H1 (cell line): ENCODE measurements at regions not wholly inside any gene's neighbourhood (a gene's known extent, or its start where the extent isn't known, plus 50 kb on each side); places are given as distances from the start of the nearest gene placed in this dataset.

Source experiments
- CTCF ChIA-PET: fragments of 300-600 bp; sonication (Branson Sonifier 250); formaldehyde crosslinking; loops from one replicate; lab custom pipeline; 2021; ENCODE audit not compliant: partially characterized antibody; lab: Charles Lee
- POLR2A ChIA-PET: fragments of 300-600 bp; sonication (Branson Sonifier 250); formaldehyde crosslinking; loops from one replicate; lab custom pipeline; 2021; ENCODE audit warnings: inconsistent platforms; ENCODE audit not compliant: partially characterized antibody; lab: Charles Lee
- DNase-seq, 2 experiments: peaks; one replicate each; pipeline versions ENCODE4 v3.0.0 to v3.0.0-alpha.2; 2010 to 2022; ENCODE audit warnings: low spot score in 2 of 2, low read depth in 1 of 2, mixed read lengths in 1 of 2
- FAIRE-seq: peaks from 2 replicates; lab custom pipeline; 2011; peaks lifted over from hg19 to GRCh38; lab: Jason Lieb, UNC
- H2AFZ ChIP-seq: 2 replicates; pipeline ENCODE4 v1.8.1; 2012; ENCODE audit warnings: low read length, inconsistent platforms
- H2AK5ac ChIP-seq: 2 replicates; pipeline ENCODE4 v1.6.1; 2013; ENCODE audit warnings: low read depth, low read length
- H2BK120ac ChIP-seq: replicated peaks from 2 replicates; pipeline ENCODE3; 2013; ENCODE audit warnings: low read depth, low read length, inconsistent platforms
- H2BK12ac ChIP-seq: 2 replicates; pipeline ENCODE4 v1.6.1; 2013; ENCODE audit warnings: low read depth, low read length
- H2BK15ac ChIP-seq: 2 replicates; pipeline ENCODE4 v1.6.1; 2013; ENCODE audit warnings: low read length
- H2BK20ac ChIP-seq: 2 replicates; pipeline ENCODE4 v1.6.1; 2013; ENCODE audit warnings: low read length
- H2BK5ac ChIP-seq: 2 replicates; pipeline ENCODE4 v1.6.1; 2013; ENCODE audit warnings: low read depth, low read length
- H3K14ac ChIP-seq: 2 replicates; pipeline ENCODE4 v1.6.1; 2013; ENCODE audit warnings: inconsistent platforms; ENCODE audit not compliant: insufficient read length
- H3K18ac ChIP-seq: 2 replicates; pipeline ENCODE4 v1.6.1; 2013; ENCODE audit warnings: low read length; ENCODE audit errors: extremely low read depth
- H3K23ac ChIP-seq: 2 replicates; pipeline ENCODE4 v1.6.1; 2013; ENCODE audit warnings: inconsistent platforms; ENCODE audit not compliant: insufficient read length
- H3K23me2 ChIP-seq: 2 replicates; pipeline ENCODE4 v1.6.1; 2013; ENCODE audit warnings: low read depth, low read length
- H3K27ac ChIP-seq: 2 replicates; pipeline ENCODE4 v1.6.1; 2011; ENCODE audit warnings: low read depth, low read length, inconsistent platforms
- H3K27me3 ChIP-seq, 4 experiments: replicated peaks in 1 of 4; 1 replicate in 1 of 4; 2 replicates in 3 of 4; pipeline versions ENCODE4 v1.6.1 to v1.8.1; 2011 to 2013; ENCODE audit warnings: low read length in 3 of 4, mild to moderate bottlenecking in 3 of 4, inconsistent platforms in 2 of 4, mixed read lengths in 2 of 4, moderate library complexity in 1 of 4; ENCODE audit not compliant: control insufficient read depth in 3 of 4, insufficient read depth in 3 of 4; ENCODE audit errors: extremely low read depth in 1 of 4
- H3K36me3 ChIP-seq, 4 experiments: 2 replicates each; pipeline versions ENCODE4 v1.6.1 to v1.8.1; 2011 to 2013; ENCODE audit warnings: mild to moderate bottlenecking in 4 of 4, low read length in 3 of 4, moderate library complexity in 2 of 4, control low read depth in 1 of 4, inconsistent platforms in 1 of 4; ENCODE audit not compliant: insufficient read depth in 4 of 4, control insufficient read depth in 2 of 4
- H3K4ac ChIP-seq: replicated peaks from 2 replicates; pipeline ENCODE3; 2013; ENCODE audit warnings: low read length, low read depth, mixed read lengths, inconsistent platforms; ENCODE audit not compliant: insufficient read length
- H3K4me1 ChIP-seq, 4 experiments: replicated peaks in 1 of 4; 1 replicate in 1 of 4; 2 replicates in 3 of 4; pipeline versions ENCODE4 v1.6.1 to v1.8.1; 2011 to 2013; ENCODE audit warnings: low read length in 3 of 4, inconsistent platforms in 2 of 4, mixed read lengths in 1 of 4; ENCODE audit not compliant: insufficient read depth in 4 of 4, control insufficient read depth in 3 of 4
- H3K4me2 ChIP-seq, 2 experiments: 2 replicates each; pipeline versions ENCODE4 v1.6.1 to v1.8.1; 2011 to 2013; ENCODE audit warnings: low read depth in 2 of 2, low read length in 2 of 2, control low read depth in 1 of 2, inconsistent platforms in 1 of 2, mild to moderate bottlenecking in 1 of 2; ENCODE audit not compliant: insufficient read depth in 1 of 2
- H3K4me3 ChIP-seq, 4 experiments: fragments of 200-600, 300-600 bp in 1 of 4; sonication (generic), shearing (Covaris generic), sonication (Bioruptor Twin) in 1 of 4; 2 replicates each; pipeline versions ENCODE4 v1.5.1 to v1.8.1; 2011 to 2016; ENCODE audit warnings: low read length in 4 of 4, low read depth in 3 of 4, control low read depth in 2 of 4, inconsistent platforms in 2 of 4, mild to moderate bottlenecking in 2 of 4, mixed read lengths in 1 of 4, moderate library complexity in 1 of 4; ENCODE audit not compliant: insufficient read depth in 2 of 4; ENCODE audit errors: extremely low read depth in 1 of 4
- H3K56ac ChIP-seq: replicated peaks from 2 replicates; pipeline ENCODE3; 2013; ENCODE audit warnings: low read depth, mild to moderate bottlenecking, mixed read lengths, low read length, inconsistent platforms; ENCODE audit not compliant: insufficient read length
- H3K79me1 ChIP-seq: 2 replicates; pipeline ENCODE4 v1.6.1; 2013; ENCODE audit warnings: low read depth, low read length, control low read depth
- H3K79me2 ChIP-seq, 2 experiments: 2 replicates each; pipeline versions ENCODE4 v1.6.1 to v1.8.1; 2012 to 2013; ENCODE audit warnings: low read length in 2 of 2, mild to moderate bottlenecking in 2 of 2, inconsistent platforms in 1 of 2; ENCODE audit not compliant: insufficient read depth in 2 of 2, control insufficient read depth in 1 of 2
- H3K9ac ChIP-seq, 4 experiments: replicated peaks in 1 of 4; 1 replicate in 1 of 4; 2 replicates in 3 of 4; pipeline versions ENCODE4 v1.6.1 to v1.8.1; 2011 to 2013; ENCODE audit warnings: low read depth in 3 of 4, low read length in 3 of 4, control low read depth in 2 of 4, mild to moderate bottlenecking in 2 of 4, moderate library complexity in 2 of 4, inconsistent platforms in 1 of 4; ENCODE audit errors: extremely low read depth in 1 of 4
- H3K9me3 ChIP-seq, 2 experiments: 2 replicates each; pipeline versions ENCODE4 v1.6.1 to v1.8.1; 2012 to 2013; ENCODE audit warnings: mild to moderate bottlenecking in 2 of 2, moderate library complexity in 2 of 2, control low read depth in 1 of 2, inconsistent platforms in 1 of 2, low read depth in 1 of 2, low read length in 1 of 2, mixed read lengths in 1 of 2; ENCODE audit not compliant: insufficient read depth in 2 of 2
- H4K20me1 ChIP-seq, 2 experiments: replicated peaks in 1 of 2; 2 replicates each; pipeline versions ENCODE3 to v1.8.1; 2011 to 2013; ENCODE audit warnings: inconsistent platforms in 2 of 2, low read length in 2 of 2, mild to moderate bottlenecking in 1 of 2; ENCODE audit not compliant: insufficient read depth in 2 of 2, control insufficient read depth in 1 of 2
- H4K5ac ChIP-seq: 2 replicates; pipeline ENCODE4 v1.6.1; 2013; ENCODE audit warnings: low read length, low read depth, mixed read lengths, inconsistent platforms; ENCODE audit not compliant: insufficient read length
- H4K8ac ChIP-seq: 2 replicates; pipeline ENCODE4 v1.8.0; 2013; ENCODE audit warnings: mild to moderate bottlenecking, moderate library complexity, low read length, inconsistent platforms; ENCODE audit not compliant: insufficient read depth; ENCODE audit errors: extremely low read depth
- H4K91ac ChIP-seq: replicated peaks from 2 replicates; pipeline ENCODE3; 2013; ENCODE audit warnings: low read length, mixed read lengths, inconsistent platforms; ENCODE audit not compliant: insufficient read length
- CBX5 ChIP-seq: fragments of 300-800, 300-1000 bp; sonication (generic); IDR thresholded peaks from 2 replicates; pipeline ENCODE4 v1.7.1; 2016; ENCODE audit warnings: antibody characterized with exemption, low read length, low read depth
- CBX8 ChIP-seq: fragments of 300-800, 300-1000 bp; sonication (generic); IDR thresholded peaks from 2 replicates; pipeline ENCODE4 v1.7.1; 2016; ENCODE audit warnings: low read depth, low read length, borderline replicate concordance
- CHD2 ChIP-seq: IDR thresholded peaks from 2 replicates; pipeline ENCODE4 v1.6.1; 2012; ENCODE audit warnings: low read length, improper control_type of control experiment
- EZH2 ChIP-seq: fragments of 200-600 bp; sonication (generic); IDR thresholded peaks from 2 replicates; pipeline ENCODE4 v1.7.1; 2012; ENCODE audit warnings: low read depth, mild to moderate bottlenecking, moderate library complexity, low read length, inconsistent platforms; ENCODE audit not compliant: severe bottlenecking
- JUN ChIP-seq: IDR thresholded peaks from 2 replicates; pipeline ENCODE4 v1.6.1; 2011; ENCODE audit warnings: low read depth, mild to moderate bottlenecking, improper control_type of control experiment, low read length
- MAFK ChIP-seq: IDR thresholded peaks from 2 replicates; pipeline ENCODE4 v1.6.1; 2012; ENCODE audit warnings: low read depth, mild to moderate bottlenecking, improper control_type of control experiment, low read length
- NANOG ChIP-seq: IDR thresholded peaks from 2 replicates; pipeline ENCODE4 v1.6.1; 2011; ENCODE audit warnings: low read length, low read depth, mild to moderate bottlenecking, inconsistent platforms; ENCODE audit not compliant: insufficient read depth, poor library complexity, severe bottlenecking
- RBBP5 ChIP-seq: IDR thresholded peaks from 2 replicates; pipeline ENCODE4 v1.7.1; 2012; ENCODE audit warnings: low read depth, mild to moderate bottlenecking, inconsistent platforms, low read length, moderate library complexity, borderline replicate concordance
- SAP30 ChIP-seq: fragments of 300-600 bp; sonication (generic); IDR thresholded peaks from 2 replicates; pipeline ENCODE4 v1.7.1; 2012; ENCODE audit warnings: low read length, moderate library complexity, mild to moderate bottlenecking, inconsistent platforms; ENCODE audit not compliant: insufficient read depth, insufficient replicate concordance
- SP1 ChIP-seq: IDR thresholded peaks from 2 replicates; pipeline ENCODE4 v1.6.1; 2011; ENCODE audit warnings: low read depth, low read length
- SP4 ChIP-seq: IDR thresholded peaks from 2 replicates; pipeline ENCODE4 v1.6.1; 2012; ENCODE audit warnings: low read length, inconsistent platforms
- SRF ChIP-seq: IDR thresholded peaks from 2 replicates; pipeline ENCODE4 v1.6.1; 2011; ENCODE audit warnings: mild to moderate bottlenecking, low read depth, low read length, moderate library complexity
- SUZ12 ChIP-seq: fragments of 200-600 bp; sonication (generic); IDR thresholded peaks from 2 replicates; pipeline ENCODE4 v1.6.1; 2012; ENCODE audit warnings: mild to moderate bottlenecking, inconsistent platforms, low read length, moderate library complexity, mixed read lengths
- TBP ChIP-seq: IDR thresholded peaks from 2 replicates; pipeline ENCODE4 v1.6.1; 2011; ENCODE audit warnings: low read depth, low read length, improper control_type of control experiment
- TCF12 ChIP-seq: IDR thresholded peaks from 2 replicates; pipeline ENCODE4 v1.6.1; 2011; ENCODE audit warnings: low read depth, mild to moderate bottlenecking, low read length
- ZNF274 ChIP-seq: IDR thresholded peaks from 2 replicates; pipeline ENCODE4 v1.7.0; 2012; ENCODE audit warnings: low read length, borderline replicate concordance; ENCODE audit errors: extremely low read depth
- WGBS, 2 experiments: shearing (Covaris generic) in 1 of 2; methylation state at CpG; one replicate each; pipeline versions ENCODE4 v1.1.6 to v1.1.7; 2013 to 2015; ENCODE audit warnings: low lambda C conversion rate in 2 of 2, mixed read lengths in 2 of 2, inconsistent platforms in 1 of 2, low coverage in 1 of 2, missing lambda C conversion rate in 1 of 2; ENCODE audit not compliant: insufficient replicate concordance in 2 of 2, insufficient coverage in 1 of 2, insufficient read length in 1 of 2; ENCODE audit errors: extremely low coverage in 1 of 2, missing lambda C conversion rate in 1 of 2; 5-methylcytosine and 5-hydroxymethylcytosine counted together

DNA sequence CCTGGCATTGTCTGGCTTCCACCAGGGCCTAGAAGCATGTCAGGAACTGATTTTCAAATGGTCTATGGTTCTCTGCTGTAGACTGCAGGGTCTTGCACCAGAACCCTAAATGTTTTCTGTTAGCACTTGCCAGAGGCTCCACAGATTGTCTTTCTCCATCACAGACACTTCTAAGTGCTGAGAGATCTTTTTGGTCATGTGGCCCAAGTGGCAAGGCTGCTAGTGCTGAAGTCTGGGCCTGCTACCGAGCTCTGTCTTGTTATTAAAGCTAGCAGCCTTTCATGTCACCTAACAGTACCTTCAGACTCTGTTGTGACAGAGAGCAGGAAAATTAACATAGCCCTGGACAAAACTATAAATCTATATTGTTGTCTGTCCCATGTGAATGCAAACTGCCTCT is 120.7 kb upstream of the BACH2 start:
- no peak overlapping the region for H2BK120ac ChIP-seq
- H2BK20ac ChIP-seq, result no peak overlapping the region
- no peak overlapping the region for H3K23ac ChIP-seq
- no peaks in the 10 kb centered on the region for H3K27me3 ChIP-seq
- no peak overlapping the region for H3K56ac ChIP-seq
- FAIRE-seq, result no peak
- no peak overlapping the region for H3K4me2 ChIP-seq
- H2BK5ac ChIP-seq, result no peak overlapping the region
- no peak overlapping the region for H3K9ac ChIP-seq
- H2BK15ac ChIP-seq, result no peak overlapping the region
- no peaks in the 10 kb centered on the region for H4K20me1 ChIP-seq
- no peak overlapping the region for H4K5ac ChIP-seq
- ChIA-PET CTCF (interaction anchor here (1.2 to 2.4 kb wide), 3 partner anchors 16 to 476 kb away, joined by 5 to 7 read pairs (median 5); no protein-coding TSS in a partner anchor), POLR2A (interaction anchor here (1.3 kb wide), 1 partner anchor 19 kb away, joined by 4 read pairs; no protein-coding TSS in a partner anchor)
- H3K23me2 ChIP-seq, result no peaks in the 10 kb centered on the region
- H3K4me1 ChIP-seq, result peaks cover 0 to 9% (median 4%) of the 10 kb centered on the region in 4 experiments; a peak in 5 of 7 replicates
- H4K8ac ChIP-seq, result no peak overlapping the region
- 91% methylated on average over 1 of the region's 1 CpG; no CpG with 5 or more reads in 1 of the 2 experiments for WGBS, 2 experiments
- H3K14ac ChIP-seq, result no peak overlapping the region
- no peaks in the 10 kb centered on the region for H3K9me3 ChIP-seq
- no peak overlapping the region for H3K27ac ChIP-seq
- no peaks in the 10 kb centered on the region for H3K36me3 ChIP-seq
- H3K79me1 ChIP-seq, result no peaks in the 10 kb centered on the region
- H4K91ac ChIP-seq, result no peak overlapping the region
- no peak overlapping the region for H3K18ac ChIP-seq
- no peak overlapping the region for H2BK12ac ChIP-seq
- no peak overlapping the region for H3K4ac ChIP-seq
- no peaks in the 10 kb centered on the region for H3K79me2 ChIP-seq
- H3K4me3 ChIP-seq, result no peak overlapping the region
- DNase-seq, result no peak
- H2AK5ac ChIP-seq, result no peak overlapping the region
- no peak overlapping the region for H2AFZ ChIP-seq
- no peak for TF ChIP-seq ZNF274
- no peak for TF ChIP-seq SAP30
- TF ChIP-seq CBX5, result no peak
- no peak for TF ChIP-seq MAFK
- no peak for TF ChIP-seq TBP
- TF ChIP-seq SRF, result no peak
- TF ChIP-seq SUZ12, result no peak
- TF ChIP-seq JUN, result no peak
- TF ChIP-seq RBBP5, result no peak
- no peak for TF ChIP-seq TCF12
- no peak for TF ChIP-seq CBX8
- no peak for TF ChIP-seq SP4
- no peak for TF ChIP-seq SP1
- TF ChIP-seq NANOG, result no peak
- no peak for TF ChIP-seq EZH2
- TF ChIP-seq CHD2, result no peak
